Fibroblast of the aortic adventitia (primary cell): ENCODE measurements at regions not wholly inside any gene's neighbourhood (a gene's known extent, or its start where the extent isn't known, plus 50 kb on each side); places are given as distances from the start of the nearest gene placed in this dataset.
"Not testable (repeated sequence)": the region's sequence is repeated elsewhere in the genome, so short reads cannot be mapped to it uniquely, and the experiment has no call there.

Experiments used
- DNase-seq: peaks from one replicate; pipeline ENCODE4 v3.0.0-alpha.2; 2010; ENCODE audit warnings: low read depth
- H3K4me3 ChIP-seq: 2 replicates; pipeline ENCODE4 v1.5.1; 2011; ENCODE audit warnings: low read depth, mild to moderate bottlenecking, control low read depth, low read length, moderate library complexity
- TF ChIP-seq, protein P1 (sequence below): IDR thresholded peaks from 2 replicates; pipeline ENCODE4 v1.5.1; 2011; ENCODE audit warnings: mild to moderate bottlenecking, low read length, control low read depth, inconsistent platforms; ENCODE audit not compliant: insufficient read depth

DNA sequence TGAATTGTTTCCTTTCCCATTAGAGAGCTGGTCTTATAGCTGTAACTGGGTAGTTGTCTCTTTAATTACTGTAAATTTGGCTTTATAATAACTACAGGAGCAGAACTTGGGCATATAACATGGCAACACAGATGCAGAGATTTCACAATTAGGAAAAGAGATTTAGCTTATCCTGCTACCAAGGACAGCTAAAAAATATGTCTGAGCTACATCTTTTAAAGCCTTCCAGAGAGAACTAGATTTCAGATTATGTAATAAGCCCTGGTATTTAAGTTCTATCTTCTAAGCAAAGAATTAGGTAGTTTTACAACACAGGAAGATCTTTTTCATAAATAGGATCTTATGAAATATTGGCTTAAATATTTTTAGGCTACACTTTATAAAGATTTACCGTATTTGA lies 313.8 kb downstream of the S1PR1 start:
- DNase-seq: no peak
- no peak overlapping the region for H3K4me3 ChIP-seq
- TF ChIP-seq, protein P1, sequence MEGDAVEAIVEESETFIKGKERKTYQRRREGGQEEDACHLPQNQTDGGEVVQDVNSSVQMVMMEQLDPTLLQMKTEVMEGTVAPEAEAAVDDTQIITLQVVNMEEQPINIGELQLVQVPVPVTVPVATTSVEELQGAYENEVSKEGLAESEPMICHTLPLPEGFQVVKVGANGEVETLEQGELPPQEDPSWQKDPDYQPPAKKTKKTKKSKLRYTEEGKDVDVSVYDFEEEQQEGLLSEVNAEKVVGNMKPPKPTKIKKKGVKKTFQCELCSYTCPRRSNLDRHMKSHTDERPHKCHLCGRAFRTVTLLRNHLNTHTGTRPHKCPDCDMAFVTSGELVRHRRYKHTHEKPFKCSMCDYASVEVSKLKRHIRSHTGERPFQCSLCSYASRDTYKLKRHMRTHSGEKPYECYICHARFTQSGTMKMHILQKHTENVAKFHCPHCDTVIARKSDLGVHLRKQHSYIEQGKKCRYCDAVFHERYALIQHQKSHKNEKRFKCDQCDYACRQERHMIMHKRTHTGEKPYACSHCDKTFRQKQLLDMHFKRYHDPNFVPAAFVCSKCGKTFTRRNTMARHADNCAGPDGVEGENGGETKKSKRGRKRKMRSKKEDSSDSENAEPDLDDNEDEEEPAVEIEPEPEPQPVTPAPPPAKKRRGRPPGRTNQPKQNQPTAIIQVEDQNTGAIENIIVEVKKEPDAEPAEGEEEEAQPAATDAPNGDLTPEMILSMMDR: no peak

DNA sequence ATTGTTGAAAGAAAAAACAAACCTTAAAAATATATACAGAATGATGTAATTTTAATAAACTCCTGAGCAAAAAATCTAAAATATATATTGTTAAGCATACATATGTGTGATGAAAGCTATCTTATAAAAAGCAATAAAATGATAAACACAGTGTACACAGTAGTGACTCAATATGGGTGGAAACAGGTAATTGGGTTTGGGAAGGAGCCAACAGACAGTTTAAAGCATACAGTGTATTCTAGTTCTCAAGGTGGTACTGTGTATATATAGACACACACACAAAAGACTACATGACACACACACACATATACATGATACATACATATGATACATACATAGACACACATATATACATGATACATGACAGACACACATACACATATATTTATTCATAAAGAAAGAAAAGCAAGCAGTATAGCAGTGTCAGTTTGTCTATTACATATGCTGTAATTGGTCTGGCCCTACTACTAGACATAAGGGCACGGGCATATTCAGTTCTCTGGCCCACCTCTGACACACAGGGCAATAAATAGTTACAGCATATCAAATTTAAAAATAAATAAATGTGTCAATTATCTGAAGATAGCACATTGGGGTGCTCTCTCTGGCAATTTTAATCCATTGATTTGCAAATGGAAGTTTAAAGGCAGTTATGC lies 330.2 kb downstream of the S1PR1 start:
- H3K4me3 ChIP-seq: no peak overlapping the region
- TF ChIP-seq, protein P1: no peak
- DNase-seq: no peak

DNA sequence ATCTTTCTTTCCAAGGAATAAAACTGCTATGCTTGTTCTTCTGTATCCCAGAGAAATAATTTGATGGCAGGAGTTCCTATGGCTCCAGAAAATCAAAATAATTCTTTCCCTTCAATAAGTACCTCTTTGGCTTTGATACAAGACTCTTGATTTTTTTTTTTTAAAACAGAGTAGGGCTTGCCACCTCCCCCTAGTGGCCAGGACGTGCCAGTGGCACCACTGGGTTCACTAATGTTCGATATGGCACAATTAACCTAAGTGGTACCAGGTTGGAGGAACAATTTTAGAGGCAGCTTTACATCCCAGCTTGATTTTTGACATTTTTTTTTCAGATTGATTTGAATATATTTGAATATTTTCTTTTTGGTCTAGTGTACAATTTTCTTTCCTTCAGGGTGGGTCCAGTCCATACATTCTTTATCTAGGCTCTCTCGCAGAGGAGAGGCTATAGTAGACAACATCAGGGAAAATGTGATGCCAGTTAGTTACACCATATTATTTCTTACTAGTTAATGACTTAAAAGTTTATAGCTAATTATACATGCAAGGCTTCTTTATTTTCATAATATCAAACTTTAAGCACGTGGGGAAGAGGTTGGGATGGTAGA lies 330.9 kb downstream of the S1PR1 start:
- TF ChIP-seq, protein P1: peak; percentile 88
- no peak overlapping the region for H3K4me3 ChIP-seq
- peak; percentile 22 for DNase-seq

DNA sequence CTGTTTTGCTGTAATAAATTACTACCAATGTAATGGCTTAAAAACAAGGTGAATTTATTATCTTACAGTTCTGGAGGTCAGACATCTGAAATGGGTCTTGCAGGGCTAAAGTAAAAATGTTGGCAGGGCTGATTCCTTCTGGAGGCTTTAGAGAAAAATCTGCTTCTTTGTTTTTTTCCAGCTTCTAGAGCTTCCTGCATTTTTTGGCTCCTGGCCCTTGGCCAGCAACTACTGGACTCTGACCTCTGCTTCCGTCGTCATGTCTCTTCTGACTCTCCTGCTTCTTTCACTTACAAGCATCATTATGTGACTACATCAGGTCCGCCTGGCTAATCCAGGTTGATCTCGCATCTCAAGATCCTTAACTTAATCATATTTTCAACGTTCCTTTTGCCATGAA lies 350.9 kb downstream of the S1PR1 start:
- TF ChIP-seq, protein P1: no peak
- H3K4me3 ChIP-seq: no peak overlapping the region
- no peak for DNase-seq

DNA sequence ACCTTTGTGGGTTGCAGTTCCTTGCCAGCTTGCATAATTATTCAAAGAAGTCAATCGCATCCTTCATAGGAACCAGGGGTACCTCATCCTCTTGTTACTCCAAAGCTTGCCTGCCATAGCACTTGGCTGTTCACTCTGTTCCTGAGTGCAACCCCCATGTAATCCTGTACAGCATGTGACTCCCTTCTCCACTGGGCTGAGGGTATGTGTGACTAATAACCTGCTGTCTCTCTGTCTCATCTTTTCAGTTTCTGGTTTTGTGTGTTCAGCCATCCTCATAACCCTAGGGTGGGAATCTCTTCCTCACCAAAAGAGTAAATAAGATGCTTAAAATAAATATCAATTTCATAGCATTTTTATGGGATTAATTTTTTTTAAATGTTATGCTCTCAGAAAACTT lies 351.9 kb downstream of the S1PR1 start:
- TF ChIP-seq, protein P1: no peak
- H3K4me3 ChIP-seq: no peak overlapping the region
- no peak for DNase-seq

DNA sequence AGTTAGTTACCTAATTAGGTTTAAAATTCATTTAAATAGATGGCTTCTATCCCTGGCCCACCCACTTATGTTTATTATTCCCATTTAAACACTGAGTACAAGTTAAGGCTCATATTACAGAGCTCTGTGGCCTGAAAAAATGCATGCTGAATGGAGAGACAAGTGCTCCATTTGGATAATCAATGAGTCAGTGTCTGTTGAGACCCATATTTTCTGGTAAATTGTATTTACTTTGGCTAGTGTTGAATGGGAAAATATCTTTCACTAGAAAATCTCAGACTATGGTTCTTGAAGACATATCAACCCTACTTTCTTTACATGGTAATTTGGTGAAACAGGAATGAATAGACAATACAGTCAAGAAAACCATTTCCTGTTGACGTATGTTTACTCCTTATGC lies 356.0 kb downstream of the S1PR1 start:
- TF ChIP-seq, protein P1: no peak
- no peak for DNase-seq
- H3K4me3 ChIP-seq: no peak overlapping the region

DNA sequence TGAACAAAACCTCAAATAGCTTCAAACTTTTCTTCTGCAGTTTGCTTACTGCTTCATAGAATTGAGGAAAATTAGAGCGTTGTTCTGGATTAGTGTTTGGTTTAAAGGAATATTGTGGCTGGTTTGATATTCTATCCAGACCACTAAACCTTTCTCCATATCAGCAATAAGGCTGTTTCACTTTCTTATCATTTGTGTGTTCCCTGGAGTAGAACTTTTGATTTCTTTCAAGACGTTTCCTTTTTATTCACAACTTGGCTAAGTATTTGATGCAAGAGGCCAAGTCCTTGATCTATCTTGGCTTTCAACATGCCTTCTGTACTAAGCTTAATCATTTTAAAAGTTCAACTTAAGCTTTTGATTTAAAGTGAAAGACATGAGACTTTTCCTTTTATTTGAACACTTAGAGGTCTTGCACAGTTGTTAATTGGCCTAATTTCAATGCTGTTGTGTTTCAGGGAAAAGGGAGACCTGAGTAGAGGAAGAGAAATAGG lies 359.1 kb downstream of the S1PR1 start:
- TF ChIP-seq, protein P1: no peak
- no peak overlapping the region for H3K4me3 ChIP-seq
- no peak for DNase-seq

DNA sequence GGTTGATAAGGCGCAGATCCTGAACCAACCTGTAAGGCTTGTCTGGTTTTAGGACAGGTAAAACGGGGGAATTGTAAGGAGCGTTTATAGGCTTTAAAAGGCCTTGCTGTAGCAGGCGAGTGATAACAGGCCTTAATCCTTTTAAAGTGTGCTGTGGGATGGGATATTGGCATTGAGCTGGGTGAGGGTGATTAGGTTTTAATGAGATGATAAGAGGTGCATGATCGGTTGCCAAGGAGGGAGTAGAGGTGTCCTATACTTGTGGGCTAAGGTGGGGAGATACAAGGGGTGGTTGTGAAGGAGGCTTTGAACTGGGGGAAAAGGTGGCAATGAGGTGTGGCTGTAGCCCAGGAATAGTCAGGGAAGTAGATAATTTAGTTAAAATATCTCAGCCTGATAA lies 363.8 kb downstream of the S1PR1 start:
- DNase-seq, H3K4me3 ChIP-seq: not testable (repeated sequence)
